GM11168 (cell line): ENCODE measurements at regions not wholly inside any gene's neighbourhood (a gene's known extent, or its start where the extent isn't known, plus 50 kb on each side); places are given as distances from the start of the nearest gene placed in this dataset.
"Not testable (repeated sequence)": the region's sequence is repeated elsewhere in the genome, so short reads cannot be mapped to it uniquely, and the experiment has no call there.

ENCODE experiments used
- in situ Hi-C: fragments of 300-500 bp; cut with MboI; formaldehyde crosslinking; loops from one replicate; pipeline ENCODE4 v1.12.0; 2022; ENCODE audit warnings: low sequenced_read_pairs; ENCODE audit not compliant: unreplicated experiment

GRCh38 chr14:45877981-45878380 is 625.0 kb upstream of the MIS18BP1 start:
- in situ Hi-C loops, result no loop called here

- in situ Hi-C loops, result no loop called here
Observed at GRCh38 chr14:45868863-45869262, 615.9 kb upstream of the MIS18BP1 start.

DNA sequence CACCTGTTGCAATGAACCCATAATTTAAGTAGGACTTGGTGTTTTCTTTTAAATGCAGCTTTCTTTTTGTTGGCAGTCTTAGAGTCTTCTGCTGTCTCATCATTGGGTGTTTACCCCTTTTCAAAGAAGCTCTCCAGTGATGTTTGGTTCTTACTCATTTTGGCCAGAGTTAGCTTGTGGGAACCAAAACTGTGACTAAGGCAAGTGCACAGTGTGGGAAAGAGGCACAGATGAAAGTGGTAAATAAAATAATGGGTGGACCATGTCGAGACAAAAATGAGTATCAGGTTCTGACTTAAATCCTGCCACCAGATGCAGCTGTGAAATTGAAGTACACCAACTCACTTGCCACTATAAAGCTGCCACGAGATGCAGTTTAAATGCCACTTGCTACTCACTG is 615.4 kb upstream of the MIS18BP1 start:
- in situ Hi-C loops, result no loop called here

DNA sequence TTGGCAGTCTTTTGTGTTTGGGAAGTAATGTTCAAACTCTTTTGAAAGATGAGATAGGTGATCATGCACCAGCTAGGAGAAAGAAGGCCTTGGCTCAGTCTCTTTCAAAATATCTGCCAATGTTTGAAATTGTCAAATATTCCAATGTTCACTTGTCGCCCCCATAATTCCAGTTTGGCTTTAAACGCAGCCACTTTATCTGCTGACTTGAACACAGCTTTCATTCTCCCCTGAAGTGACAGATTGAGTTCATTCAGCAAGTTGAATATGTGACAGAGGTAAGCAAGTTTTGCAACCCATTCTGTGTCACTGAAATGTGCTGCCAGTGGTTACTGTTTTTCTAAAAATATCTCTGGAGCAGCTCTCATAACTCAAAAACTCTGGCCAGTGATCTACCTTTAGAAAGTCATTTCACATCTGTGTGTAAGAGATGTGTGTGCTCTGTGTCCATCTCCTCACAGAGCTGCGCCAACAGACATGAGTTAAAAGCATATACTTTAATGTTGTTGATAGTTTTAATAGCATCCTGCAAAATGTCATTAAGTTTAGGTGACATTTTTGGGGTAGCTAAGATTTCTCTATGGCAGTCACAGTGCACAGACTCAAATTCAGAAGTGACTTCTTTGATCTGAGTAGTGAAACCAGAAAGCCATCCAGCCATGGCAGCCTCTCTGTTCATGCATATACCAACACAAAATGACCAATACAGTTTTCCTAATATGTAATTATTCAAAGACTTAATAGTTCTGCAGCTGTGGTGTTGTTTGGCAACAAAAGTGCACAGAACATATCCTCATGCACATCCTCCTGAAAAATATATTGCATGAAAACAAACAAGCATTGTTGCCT is 614.3 kb upstream of the MIS18BP1 start:
- in situ Hi-C loops, result no loop called here

DNA sequence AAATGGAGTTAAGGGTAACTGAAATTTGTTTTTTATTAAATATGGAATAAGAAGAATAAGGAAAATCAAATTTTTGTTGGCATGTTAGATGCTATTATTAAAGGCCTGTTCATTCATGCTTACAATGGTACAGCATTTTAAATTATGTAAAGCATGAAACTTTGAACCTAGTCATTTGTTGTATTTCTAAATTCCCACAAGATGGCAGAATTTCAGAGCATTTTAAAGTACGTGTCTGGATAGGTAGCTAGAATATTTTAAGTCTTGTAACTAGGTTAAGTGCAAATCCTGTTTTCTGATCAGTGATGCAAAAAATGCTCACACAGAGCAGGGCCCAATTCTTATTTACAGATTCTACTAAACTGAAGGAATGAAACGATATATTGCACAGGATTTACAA is 585.6 kb upstream of the MIS18BP1 start:
- in situ Hi-C loops, result no loop called here

DNA sequence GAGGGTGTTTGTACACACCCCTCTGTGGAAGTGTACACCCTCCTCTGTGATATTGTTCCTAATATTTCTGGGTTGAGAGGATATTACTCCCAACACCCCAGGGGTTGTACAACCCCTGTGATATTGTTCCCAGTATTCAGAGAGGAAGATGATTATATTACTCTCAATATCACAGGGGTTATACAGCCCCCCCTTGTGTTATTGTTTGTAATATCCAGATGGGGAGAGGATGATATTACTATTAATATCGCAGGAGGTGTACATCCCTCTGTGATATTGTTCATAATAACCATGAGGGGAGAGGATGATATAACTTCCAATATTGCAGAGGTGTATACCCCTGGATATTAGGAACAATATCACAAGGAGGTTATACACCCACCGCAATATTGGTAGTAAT is 566.1 kb upstream of the MIS18BP1 start:
- in situ Hi-C loops, result no loop called here

- in situ Hi-C loops, result no loop called here
Observed at GRCh38 chr14:45811155-45811554, 558.2 kb upstream of the MIS18BP1 start.

- in situ Hi-C loops, result no loop called here
Observed at GRCh38 chr14:45810152-45810872, 557.3 kb upstream of the MIS18BP1 start.

DNA sequence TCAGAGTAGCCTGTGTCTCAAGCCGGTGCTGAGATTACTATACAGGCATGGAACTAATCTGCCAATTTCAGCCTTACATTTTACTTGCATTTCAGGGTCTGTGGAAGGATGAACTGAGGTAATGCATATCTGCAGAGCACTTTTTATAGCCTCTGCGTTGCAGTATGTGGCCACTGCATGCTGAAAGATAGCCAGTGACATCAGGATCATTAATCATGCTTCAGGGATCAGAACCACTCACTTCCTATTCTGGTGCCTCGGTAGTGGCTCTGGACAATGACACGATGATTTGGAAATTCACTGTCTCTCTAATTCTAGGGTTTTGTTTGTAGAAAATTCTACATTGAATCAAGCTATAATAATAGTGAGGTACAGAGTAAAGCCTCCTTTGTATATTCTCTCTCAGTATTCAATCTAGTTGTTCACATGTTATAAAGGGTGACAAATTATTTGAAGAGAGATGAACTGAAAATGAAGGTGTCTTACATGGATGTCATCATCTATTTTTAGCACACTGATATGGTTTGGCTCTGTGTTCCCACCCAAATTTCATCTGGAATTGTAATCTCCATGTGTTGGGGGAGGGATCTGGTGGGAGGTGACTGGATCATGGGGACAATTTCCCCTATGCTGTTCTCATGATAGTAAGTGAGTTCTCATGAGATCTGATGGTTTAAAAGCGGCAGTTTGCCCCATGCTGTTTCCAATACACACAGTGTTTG is 554.3 kb upstream of the MIS18BP1 start:
- in situ Hi-C loops, result no loop called here

GRCh38 chr14:45799511-45799910 is 546.5 kb upstream of the MIS18BP1 start:
- in situ Hi-C loops, result no loop called here

GRCh38 chr14:45798659-45799058 is 545.7 kb upstream of the MIS18BP1 start:
- in situ Hi-C loops, result no loop called here

DNA sequence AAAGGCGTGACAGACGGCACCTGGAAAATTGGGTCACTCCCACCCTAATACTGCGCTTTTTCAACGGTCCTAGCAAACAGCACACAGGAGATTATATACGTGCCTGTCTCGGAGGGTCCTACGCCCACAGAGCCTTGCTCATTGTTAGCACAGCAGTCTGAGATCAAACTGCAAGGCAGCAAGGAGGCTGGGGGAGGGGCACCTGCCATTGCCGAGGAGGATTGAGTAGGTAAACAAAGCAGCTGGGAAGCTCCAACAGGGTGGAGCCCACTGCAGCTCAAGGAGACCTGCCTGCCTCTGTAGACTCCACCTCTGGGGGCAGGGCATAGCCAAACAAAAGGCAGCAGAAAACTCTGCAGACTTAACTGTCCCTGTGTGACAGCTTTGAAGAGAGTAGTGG is 543.0 kb upstream of the MIS18BP1 start:
- in situ Hi-C loops, result not testable (repeated sequence)

DNA sequence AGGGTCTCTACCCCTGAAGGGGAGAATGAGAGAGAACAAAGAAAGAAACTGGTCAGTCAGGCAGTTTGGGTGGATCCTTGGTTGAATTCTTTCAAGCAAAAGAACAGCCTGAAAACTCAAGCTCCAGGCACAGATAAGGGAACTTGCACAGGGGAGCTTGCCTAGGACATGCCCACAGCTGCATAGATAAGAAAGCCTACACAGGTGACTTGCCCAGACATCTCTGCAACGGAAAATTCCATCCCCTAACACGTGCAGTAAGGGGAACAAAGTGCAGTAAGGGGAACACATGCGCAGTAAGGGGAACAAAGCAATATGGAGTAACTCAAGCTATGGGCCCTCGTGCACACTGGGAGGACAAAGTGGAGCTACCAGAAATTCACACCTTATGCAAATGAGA is 540.1 kb upstream of the MIS18BP1 start:
- in situ Hi-C loops, result no loop called here

GRCh38 chr14:45790293-45790692 is 537.3 kb upstream of the MIS18BP1 start:
- in situ Hi-C loops, result no loop called here

GRCh38 chr14:45787167-45787566 is 534.2 kb upstream of the MIS18BP1 start:
- in situ Hi-C loops, result no loop called here

- in situ Hi-C loops, result no loop called here
Observed at GRCh38 chr14:45786266-45786665, 533.3 kb upstream of the MIS18BP1 start.

DNA sequence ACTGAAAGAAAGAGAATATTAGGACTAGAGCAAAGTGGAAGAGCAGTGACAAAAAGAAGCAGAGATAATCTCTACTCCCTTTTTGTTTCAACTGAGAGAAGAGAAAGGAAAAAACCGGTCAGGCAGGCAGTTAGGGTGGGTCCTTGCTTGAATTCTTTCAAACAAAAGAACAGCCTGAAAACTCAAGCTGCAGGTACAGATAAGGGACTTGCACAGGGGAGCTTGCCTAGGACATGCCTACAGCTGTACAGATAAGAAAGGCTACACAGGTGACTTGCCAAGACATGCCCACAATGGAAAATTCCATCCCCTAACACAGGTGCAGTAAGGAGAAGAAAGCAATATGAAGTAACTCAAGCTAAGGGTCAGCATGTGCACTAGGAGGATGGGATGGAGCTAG is 532.2 kb upstream of the MIS18BP1 start:
- in situ Hi-C loops, result no loop called here

- in situ Hi-C loops, result no loop called here
Observed at GRCh38 chr14:45766247-45766646, 513.2 kb upstream of the MIS18BP1 start.

DNA sequence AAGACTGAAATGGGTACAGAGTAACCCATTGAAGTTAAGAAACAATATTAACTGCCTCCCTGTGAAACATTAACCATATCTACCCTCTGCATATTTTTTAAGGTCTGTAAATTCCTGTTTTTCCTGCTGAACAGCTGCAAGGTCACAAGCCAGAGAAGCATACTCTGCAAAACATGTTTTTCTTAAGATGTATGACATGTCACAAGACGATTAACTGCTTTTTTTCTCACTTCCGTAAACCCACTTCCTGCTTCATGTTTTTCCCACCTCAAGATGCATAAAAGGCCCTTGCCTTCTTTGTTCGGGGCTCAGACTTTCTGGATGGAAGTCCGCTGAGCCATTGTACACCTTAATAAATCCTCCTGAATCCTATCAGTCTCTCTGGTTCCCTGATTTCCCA is 504.7 kb upstream of the MIS18BP1 start:
- in situ Hi-C loops, result no loop called here

- in situ Hi-C loops, result not testable (repeated sequence)
Observed at GRCh38 chr14:45756412-45756811, 503.4 kb upstream of the MIS18BP1 start.

GRCh38 chr14:45743884-45744283 is 490.9 kb upstream of the MIS18BP1 start:
- in situ Hi-C loops, result no loop called here
